SK-N-SH (cell line): ENCODE measurements at regions not wholly inside any gene's neighbourhood (a gene's known extent, or its start where the extent isn't known, plus 50 kb on each side); places are given as distances from the start of the nearest gene placed in this dataset.

ENCODE experiments used
- CTCF ChIA-PET: fragments of 300-600, 350-600 bp; formaldehyde crosslinking; extraction: SDS; loops from one replicate; lab custom pipeline; 2021; lab: Yijun Ruan, JAX
- POLR2A ChIA-PET: fragments of 350-600 bp; sonication (Branson Sonifier 250); formaldehyde crosslinking; extraction: SDS; loops from one replicate; lab custom pipeline; 2020; ENCODE audit warnings: antibody characterized with exemption, inconsistent platforms; lab: Yijun Ruan, JAX
- DNase-seq: peaks from one replicate; pipeline ENCODE4 v3.0.0; 2012
- H2AFZ ChIP-seq: fragments of 200-600 bp; sonication (generic); 2 replicates; pipeline ENCODE4 v1.8.1; 2016; ENCODE audit warnings: antibody characterized with exemption, mild to moderate bottlenecking, low read depth
- H3F3A ChIP-seq: fragments of 200-600 bp; sonication (generic); replicated peaks from 2 replicates; pipeline ENCODE3; 2016; ENCODE audit warnings: antibody characterized with exemption, mild to moderate bottlenecking; ENCODE audit not compliant: insufficient read depth
- H3K27ac ChIP-seq, 2 experiments: fragments of 200-500 bp in 1 of 2; fragments of 200-600 bp in 1 of 2; sonication (Bioruptor generic) in 1 of 2; sonication (generic), shearing (Covaris generic) in 1 of 2; 2 replicates each; pipeline versions ENCODE4 v1.5.1 to v1.6.1; 2014 to 2016; ENCODE audit warnings: low read depth in 2 of 2, inconsistent platforms in 1 of 2, low read length in 1 of 2, mild to moderate bottlenecking in 1 of 2, mixed read lengths in 1 of 2
- H3K27me3 ChIP-seq: fragments of 200-600 bp; sonication (generic), shearing (Covaris generic); 2 replicates; pipeline ENCODE4 v1.6.1; 2016; ENCODE audit warnings: mixed run types; ENCODE audit not compliant: insufficient read depth
- H3K36me3 ChIP-seq, 2 experiments: fragments of 200-500 bp in 1 of 2; fragments of 200-600 bp in 1 of 2; sonication (Bioruptor generic) in 1 of 2; sonication (generic) in 1 of 2; replicated peaks in 1 of 2; 2 replicates each; pipeline versions ENCODE3 to v1.5.1; 2014 to 2016; ENCODE audit warnings: low read length in 1 of 2, mild to moderate bottlenecking in 1 of 2; ENCODE audit not compliant: insufficient read depth in 2 of 2, control insufficient read depth in 1 of 2
- H3K4me1 ChIP-seq, 2 experiments: fragments of 200-500 bp in 1 of 2; fragments of 200-600 bp in 1 of 2; sonication (Bioruptor generic) in 1 of 2; sonication (generic), shearing (Covaris generic) in 1 of 2; 2 replicates each; pipeline versions ENCODE4 v1.5.1 to v1.6.1; 2014 to 2016; ENCODE audit warnings: low read depth in 1 of 2, low read length in 1 of 2, mixed run types in 1 of 2; ENCODE audit not compliant: insufficient read depth in 2 of 2, control insufficient read depth in 1 of 2
- H3K4me2 ChIP-seq: fragments of 200-600 bp; sonication (generic), shearing (Covaris generic); 2 replicates; pipeline ENCODE4 v1.6.1; 2017; ENCODE audit warnings: mixed run types
- H3K4me3 ChIP-seq, 2 experiments: fragments of 200-500 bp in 1 of 2; fragments of 200-600 bp in 1 of 2; sonication (Bioruptor generic) in 1 of 2; sonication (generic), shearing (Covaris generic) in 1 of 2; 2 replicates each; pipeline versions ENCODE4 v1.5.1 to v1.8.1; 2014 to 2016; ENCODE audit warnings: low read depth in 2 of 2, inconsistent platforms in 1 of 2, low read length in 1 of 2, mild to moderate bottlenecking in 1 of 2, mixed read lengths in 1 of 2, moderate library complexity in 1 of 2
- H3K79me2 ChIP-seq: fragments of 200-600 bp; sonication (generic); 2 replicates; pipeline ENCODE4 v1.8.1; 2017; ENCODE audit warnings: mild to moderate bottlenecking; ENCODE audit not compliant: insufficient read depth
- H3K9ac ChIP-seq: fragments of 200-600 bp; sonication (generic); 2 replicates; pipeline ENCODE4 v1.6.1; 2017; ENCODE audit warnings: mixed run types
- H3K9me2 ChIP-seq: fragments of 200-600 bp; sonication (generic); 2 replicates; pipeline ENCODE4 v1.6.1; 2017; ENCODE audit warnings: mixed run types
- H3K9me3 ChIP-seq: fragments of 200-600 bp; sonication (generic); 2 replicates; pipeline ENCODE4 v1.6.1; 2017; ENCODE audit warnings: mixed run types, mild to moderate bottlenecking, moderate library complexity
- H4K20me1 ChIP-seq: fragments of 200-600 bp; sonication (generic); 2 replicates; pipeline ENCODE4 v1.6.1; 2017; ENCODE audit warnings: mild to moderate bottlenecking, mixed run types; ENCODE audit not compliant: insufficient read depth
- ELF1 ChIP-seq: IDR thresholded peaks from 2 replicates; pipeline ENCODE4 v1.4.0; 2012
- EP300 ChIP-seq, 2 experiments: IDR thresholded peaks; 2 replicates each; pipeline versions ENCODE4 v1.4.0 to v1.6.1; 2012; ENCODE audit warnings: borderline replicate concordance in 1 of 2, low read depth in 1 of 2, low read length in 1 of 2
- FOXJ3 ChIP-seq: sonication (generic); formaldehyde crosslinking; IDR thresholded peaks from 2 replicates; pipeline ENCODE4 v1.5.1; 2020; ENCODE audit warnings: mild to moderate bottlenecking, missing genetic modification reagents
- FOXM1 ChIP-seq: IDR thresholded peaks from 2 replicates; pipeline ENCODE4 v1.4.0; 2012; ENCODE audit warnings: low read depth, mild to moderate bottlenecking
- GATA2 ChIP-seq: sonication (generic); formaldehyde crosslinking; IDR thresholded peaks from 2 replicates; pipeline ENCODE4 v1.5.0; 2020; ENCODE audit warnings: mild to moderate bottlenecking, missing genetic modification reagents
- JUND ChIP-seq: IDR thresholded peaks from 2 replicates; pipeline ENCODE4 v1.4.0; 2012
- MEF2A ChIP-seq: IDR thresholded peaks from 2 replicates; pipeline ENCODE4 v1.4.0; 2012; ENCODE audit warnings: low read depth, borderline replicate concordance
- MXI1 ChIP-seq: IDR thresholded peaks from 2 replicates; pipeline ENCODE4 v1.6.1; 2012; ENCODE audit warnings: mild to moderate bottlenecking, low read depth, low read length, improper control_type of control experiment
- RXRA ChIP-seq: IDR thresholded peaks from 2 replicates; pipeline ENCODE4 v1.4.0; 2012; ENCODE audit warnings: low read depth, mild to moderate bottlenecking, borderline replicate concordance
- TAF1 ChIP-seq: IDR thresholded peaks from 2 replicates; pipeline ENCODE4 v1.6.1; 2012; ENCODE audit warnings: low read depth, mild to moderate bottlenecking, low read length, moderate library complexity, borderline replicate concordance
- TCF12 ChIP-seq: IDR thresholded peaks from 2 replicates; pipeline ENCODE4 v1.4.0; 2012
- TEAD4 ChIP-seq: IDR thresholded peaks from 2 replicates; pipeline ENCODE4 v1.4.0; 2012; ENCODE audit warnings: mild to moderate bottlenecking, borderline replicate concordance; ENCODE audit not compliant: insufficient read depth
- USF1 ChIP-seq: IDR thresholded peaks from 2 replicates; pipeline ENCODE4 v1.4.0; 2012; ENCODE audit warnings: low read depth, borderline replicate concordance
- USF2 ChIP-seq: fragments of 150-350 bp; IDR thresholded peaks from 2 replicates; pipeline ENCODE4 v1.6.1; 2017; ENCODE audit warnings: antibody characterized with exemption, low read length, low read depth, borderline replicate concordance
- YY1 ChIP-seq: IDR thresholded peaks from 2 replicates; pipeline ENCODE4 v1.4.0; 2012; ENCODE audit warnings: low read depth, mild to moderate bottlenecking
- ZBTB33 ChIP-seq: IDR thresholded peaks from 2 replicates; pipeline ENCODE4 v1.4.0; 2012; ENCODE audit warnings: low read depth, borderline replicate concordance
- WGBS: methylation state at CpG from one replicate; pipeline ENCODE4 v1.1.6; 2017; ENCODE audit warnings: low lambda C conversion rate; 5-methylcytosine and 5-hydroxymethylcytosine counted together

- TF ChIP-seq USF1 = no peak
Observed at GRCh38 chr16:65222536-65222935, 100.7 kb upstream of the CDH11 start (continued).

- no peaks in the 10 kb centered on the region for H3K9me2 ChIP-seq
- CTCF ChIA-PET = interaction anchor here (0.6 kb wide), 1 partner anchor 17 kb away, joined by 3 read pairs; no protein-coding TSS in a partner anchor
- no peak for DNase-seq
Observed at GRCh38 chr16:65222049-65222448, 100.2 kb upstream of the CDH11 start.

More at GRCh38 chr16:65222049-65222448, 100.2 kb upstream of the CDH11 start:
- Histone ChIP-seq H3K9ac (no peak overlapping the region), H3K27ac (no peak overlapping the region), H4K20me1 (no peaks in the 10 kb centered on the region), H3K4me3 (no peak overlapping the region), H3K36me3 (no peaks in the 10 kb centered on the region), H2AFZ (no peak overlapping the region), H3K79me2 (no peaks in the 10 kb centered on the region), H3K9me3 (no peaks in the 10 kb centered on the region), H3K4me2 (no peak overlapping the region), H3K4me1 (peaks cover 0 to 4% of the 10 kb centered on the region in 2 experiments; a peak in 1 of 4 replicates), H3K27me3 (no peaks in the 10 kb centered on the region), H3F3A (no peaks in the 10 kb centered on the region)
- TF ChIP-seq ZBTB33 (no peak), GATA2 (CRISPR knock-in tag) (no peak), TCF12 (no peak), MEF2A (no peak), FOXM1 (no peak), RXRA (no peak), USF2 (no peak), TAF1 (no peak), ELF1 (no peak), FOXJ3 (no peak), TEAD4 (no peak), JUND (no peak), MXI1 (no peak), EP300 (IDR thresholded peaks at IDR 0.05; ENCODE audit: borderline replicate concordance in 1 of 2, low read depth in 1 of 2, low read length in 1 of 2) (no peak), YY1 (no peak)
- 100% methylated on average over 1 of the region's 1 CpG for WGBS
- POLR2A ChIA-PET = no interaction called here
